HCT116 (cell line): ENCODE measurements at regions not wholly inside any gene's neighbourhood (a gene's known extent, or its start where the extent isn't known, plus 50 kb on each side); places are given as distances from the start of the nearest gene placed in this dataset.

Experiments
- ELF1 ChIP-seq: IDR thresholded peaks from 2 replicates; pipeline ENCODE4 v1.6.1; 2012; ENCODE audit warnings: low read depth, borderline replicate concordance
- EZH2 ChIP-seq: fragments of 200-600 bp; sonication (generic); IDR thresholded peaks from 2 replicates; pipeline ENCODE4 v1.6.1; 2017; ENCODE audit warnings: antibody characterized with exemption, mixed run types
- EZH2phosphoT487 ChIP-seq: fragments of 200-600 bp; IDR thresholded peaks from 2 replicates; pipeline ENCODE4 v1.6.1; 2018; ENCODE audit warnings: antibody characterized with exemption, borderline replicate concordance
- FOSL1 ChIP-seq: IDR thresholded peaks from 2 replicates; pipeline ENCODE4 v1.6.1; 2012; ENCODE audit warnings: low read depth
- JUND ChIP-seq: IDR thresholded peaks from 2 replicates; pipeline ENCODE4 v1.6.1; 2012
- POLR2A ChIP-seq: IDR thresholded peaks from 2 replicates; pipeline ENCODE4 v1.7.0; 2011; ENCODE audit warnings: borderline replicate concordance; ENCODE audit not compliant: insufficient read depth, insufficient read length; ENCODE audit errors: extremely low read depth
- POLR2AphosphoS5 ChIP-seq: IDR thresholded peaks from 2 replicates; pipeline ENCODE4 v1.6.1; 2011; ENCODE audit warnings: mild to moderate bottlenecking, low read depth, low read length, moderate library complexity
- RAD21 ChIP-seq: IDR thresholded peaks from 2 replicates; pipeline ENCODE4 v1.6.1; 2012; ENCODE audit warnings: low read depth, mild to moderate bottlenecking
- SP1 ChIP-seq: IDR thresholded peaks from 2 replicates; pipeline ENCODE4 v1.6.1; 2012; ENCODE audit warnings: low read depth
- ZNF274 ChIP-seq: fragments of 200-500 bp; sonication (Bioruptor generic); IDR thresholded peaks from 2 replicates; pipeline ENCODE4 v1.6.1; 2014; ENCODE audit warnings: mild to moderate bottlenecking, low read depth, low read length, inconsistent platforms
- TF ChIP-seq, protein P1 (sequence below), 3 experiments: fragments of 200-600 bp in 1 of 3; sonication (generic) in 1 of 3; IDR thresholded peaks in 2 of 3; conservative IDR thresholded peaks in 1 of 3; 2 replicates each; pipeline ENCODE4 v1.5.1; 2012 to 2017; ENCODE audit warnings: low read depth in 2 of 3, low read length in 2 of 3, antibody characterized with exemption in 1 of 3, borderline replicate concordance in 1 of 3, control low read depth in 1 of 3, mild to moderate bottlenecking in 1 of 3, mixed read lengths in 1 of 3, mixed run types in 1 of 3, moderate library complexity in 1 of 3; ENCODE audit not compliant: insufficient read depth in 1 of 3
- TF ChIP-seq, protein P2 (sequence below): IDR thresholded peaks from 2 replicates; pipeline ENCODE4 v1.6.1; 2012

DNA sequence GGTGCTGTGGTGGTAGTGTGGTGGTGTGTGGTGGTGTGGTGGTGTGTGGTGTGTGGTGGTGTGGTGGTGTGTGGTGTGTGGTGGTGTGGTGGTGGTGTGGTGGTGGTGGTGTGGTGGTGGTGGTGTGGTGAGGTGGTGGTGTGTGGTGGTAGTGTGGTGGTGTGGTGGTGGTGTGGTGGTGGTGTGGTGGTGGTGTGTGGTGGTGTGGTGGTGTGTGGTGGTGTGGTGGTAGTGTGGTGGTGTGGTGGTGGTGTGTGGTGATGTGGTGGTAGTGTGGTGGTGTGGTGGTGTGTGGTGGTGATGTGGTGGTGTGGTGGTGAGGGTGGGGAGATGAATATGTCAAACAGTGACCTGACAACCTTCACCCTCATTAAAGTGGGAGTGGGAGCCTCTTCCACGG lies 55.6 kb upstream of the DLGAP1 start:
- TF ChIP-seq POLR2A (no peak), EZH2 (no peak), ZNF274 (no peak), POLR2AphosphoS5 (no peak), SP1 (no peak), FOSL1 (no peak), EZH2phosphoT487 (no peak), RAD21 (no peak), JUND (no peak), ELF1 (no peak)
- TF ChIP-seq, protein P1, sequence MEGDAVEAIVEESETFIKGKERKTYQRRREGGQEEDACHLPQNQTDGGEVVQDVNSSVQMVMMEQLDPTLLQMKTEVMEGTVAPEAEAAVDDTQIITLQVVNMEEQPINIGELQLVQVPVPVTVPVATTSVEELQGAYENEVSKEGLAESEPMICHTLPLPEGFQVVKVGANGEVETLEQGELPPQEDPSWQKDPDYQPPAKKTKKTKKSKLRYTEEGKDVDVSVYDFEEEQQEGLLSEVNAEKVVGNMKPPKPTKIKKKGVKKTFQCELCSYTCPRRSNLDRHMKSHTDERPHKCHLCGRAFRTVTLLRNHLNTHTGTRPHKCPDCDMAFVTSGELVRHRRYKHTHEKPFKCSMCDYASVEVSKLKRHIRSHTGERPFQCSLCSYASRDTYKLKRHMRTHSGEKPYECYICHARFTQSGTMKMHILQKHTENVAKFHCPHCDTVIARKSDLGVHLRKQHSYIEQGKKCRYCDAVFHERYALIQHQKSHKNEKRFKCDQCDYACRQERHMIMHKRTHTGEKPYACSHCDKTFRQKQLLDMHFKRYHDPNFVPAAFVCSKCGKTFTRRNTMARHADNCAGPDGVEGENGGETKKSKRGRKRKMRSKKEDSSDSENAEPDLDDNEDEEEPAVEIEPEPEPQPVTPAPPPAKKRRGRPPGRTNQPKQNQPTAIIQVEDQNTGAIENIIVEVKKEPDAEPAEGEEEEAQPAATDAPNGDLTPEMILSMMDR (IDR thresholded peaks at IDR 0.05 in 2 of 3, conservative IDR thresholded peaks at IDR 0.05 in 1 of 3; ENCODE audit: borderline replicate concordance in 1 of 3, insufficient read depth in 1 of 3, low read depth in 2 of 3, low read length in 2 of 3), result no peak
- TF ChIP-seq, protein P2, sequence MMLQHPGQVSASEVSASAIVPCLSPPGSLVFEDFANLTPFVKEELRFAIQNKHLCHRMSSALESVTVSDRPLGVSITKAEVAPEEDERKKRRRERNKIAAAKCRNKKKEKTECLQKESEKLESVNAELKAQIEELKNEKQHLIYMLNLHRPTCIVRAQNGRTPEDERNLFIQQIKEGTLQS, result no peak
